Neuronal stem cell (in vitro differentiated cells): ENCODE measurements at regions not wholly inside any gene's neighbourhood (a gene's known extent, or its start where the extent isn't known, plus 50 kb on each side); places are given as distances from the start of the nearest gene placed in this dataset.

Experiments
- DNase-seq: peaks from one replicate; pipeline ENCODE4 v3.0.0-alpha.2; 2013; ENCODE audit warnings: low spot score
- H2AFZ ChIP-seq: one replicate; pipeline ENCODE4 v1.6.1; 2013; ENCODE audit warnings: mild to moderate bottlenecking, low read length, inconsistent platforms
- H2AK5ac ChIP-seq: 2 replicates; pipeline ENCODE4 v1.6.1; 2013; ENCODE audit warnings: low read depth, mild to moderate bottlenecking, inconsistent platforms, low read length, moderate library complexity, mixed read lengths
- H2BK120ac ChIP-seq: 2 replicates; pipeline ENCODE4 v1.6.1; 2013; ENCODE audit warnings: low read depth, mild to moderate bottlenecking, inconsistent platforms, low read length, moderate library complexity, mixed read lengths
- H2BK12ac ChIP-seq: one replicate; pipeline ENCODE4 v1.6.1; 2013; ENCODE audit warnings: low read length, inconsistent platforms
- H2BK15ac ChIP-seq: 2 replicates; pipeline ENCODE4 v1.6.1; 2013; ENCODE audit warnings: mild to moderate bottlenecking, low read length, inconsistent platforms, mixed read lengths
- H2BK5ac ChIP-seq: one replicate; pipeline ENCODE4 v1.6.1; 2013; ENCODE audit warnings: inconsistent platforms, mild to moderate bottlenecking, low read length, moderate library complexity
- H3K14ac ChIP-seq: one replicate; pipeline ENCODE4 v1.6.1; 2013; ENCODE audit warnings: low read length, inconsistent platforms
- H3K18ac ChIP-seq: 2 replicates; pipeline ENCODE4 v1.6.1; 2013; ENCODE audit warnings: low read length, inconsistent platforms
- H3K23ac ChIP-seq: 2 replicates; pipeline ENCODE4 v1.6.1; 2013; ENCODE audit warnings: low read depth, mild to moderate bottlenecking, mixed read lengths, low read length, inconsistent platforms; ENCODE audit not compliant: poor library complexity
- H3K27ac ChIP-seq: replicated peaks from 3 replicates; pipeline ENCODE4 v1.5.1; 2013; ENCODE audit warnings: low read length, inconsistent platforms
- H3K27me3 ChIP-seq, 3 experiments: 2 replicates each; pipeline ENCODE4 v1.6.1; 2013; ENCODE audit warnings: low read length in 3 of 3, mild to moderate bottlenecking in 2 of 3, inconsistent platforms in 1 of 3, low read depth in 1 of 3, mixed read lengths in 1 of 3, moderate library complexity in 1 of 3; ENCODE audit not compliant: control insufficient read depth in 3 of 3, insufficient read depth in 3 of 3
- H3K36me3 ChIP-seq, 2 donors: replicated peaks in 1 of 2; 2 replicates each; pipeline ENCODE4 v1.6.1; 2013; ENCODE audit warnings: low read length in 2 of 2; ENCODE audit not compliant: control insufficient read depth in 2 of 2, insufficient read depth in 2 of 2
- H3K4ac ChIP-seq: 2 replicates; pipeline ENCODE4 v1.6.1; 2013; ENCODE audit warnings: inconsistent platforms, mild to moderate bottlenecking, low read length, moderate library complexity
- H3K4me1 ChIP-seq, 2 donors: 1 replicate in 1 of 2; 2 replicates in 1 of 2; pipeline ENCODE4 v1.6.1; 2013; ENCODE audit warnings: low read length in 2 of 2, low read depth in 1 of 2; ENCODE audit not compliant: control insufficient read depth in 2 of 2, insufficient read depth in 1 of 2
- H3K4me2 ChIP-seq: one replicate; pipeline ENCODE4 v1.6.1; 2013; ENCODE audit warnings: mild to moderate bottlenecking, low read length, inconsistent platforms; ENCODE audit not compliant: insufficient read depth, poor library complexity, severe bottlenecking
- H3K4me3 ChIP-seq, 2 donors: 2 replicates each; pipeline ENCODE4 v1.5.1; 2013; ENCODE audit warnings: low read length in 2 of 2, mild to moderate bottlenecking in 2 of 2, inconsistent platforms in 1 of 2, moderate library complexity in 1 of 2
- H3K79me1 ChIP-seq: one replicate; pipeline ENCODE4 v1.6.1; 2013; ENCODE audit warnings: low read depth, mild to moderate bottlenecking, inconsistent platforms, low read length, moderate library complexity
- H3K9ac ChIP-seq: one replicate; pipeline ENCODE4 v1.6.1; 2013; ENCODE audit warnings: mild to moderate bottlenecking, low read depth, low read length, inconsistent platforms; ENCODE audit not compliant: poor library complexity
- H3K9me3 ChIP-seq, 2 donors: replicated peaks in 1 of 2; 2 replicates each; pipeline versions ENCODE3 to v1.6.1; 2013; ENCODE audit warnings: low read length in 2 of 2, mild to moderate bottlenecking in 2 of 2, inconsistent platforms in 1 of 2, low read depth in 1 of 2, mixed read lengths in 1 of 2, moderate library complexity in 1 of 2; ENCODE audit not compliant: control insufficient read depth in 2 of 2, insufficient read depth in 1 of 2
- H4K8ac ChIP-seq: one replicate; pipeline ENCODE4 v1.6.1; 2013; ENCODE audit warnings: low read depth, mild to moderate bottlenecking, inconsistent platforms, low read length, moderate library complexity
- H4K91ac ChIP-seq: one replicate; pipeline ENCODE4 v1.6.1; 2013; ENCODE audit warnings: low read length, low read depth, mild to moderate bottlenecking, inconsistent platforms; ENCODE audit not compliant: poor library complexity
- WGBS, 2 donors: extraction: QIAGEN DNeasy Blood & Tissue Kit; methylation state at CpG; one replicate each; pipeline ENCODE4 v1.1.7; 2013; ENCODE audit warnings: missing lambda C conversion rate in 2 of 2, mixed read lengths in 1 of 2; ENCODE audit not compliant: insufficient read length in 2 of 2, insufficient replicate concordance in 1 of 2; ENCODE audit errors: extremely low coverage in 2 of 2; 5-methylcytosine and 5-hydroxymethylcytosine counted together

GRCh38 chr5:163303718-163304117, 133.7 kb upstream of the CCNG1 start:
- H3K27me3 ChIP-seq = no peaks in the 10 kb centered on the region
- H4K91ac ChIP-seq = no peak overlapping the region
- no peak overlapping the region for H3K27ac ChIP-seq
- no peak overlapping the region for H3K18ac ChIP-seq
- no peak overlapping the region for H2BK120ac ChIP-seq
- H2AK5ac ChIP-seq = no peak overlapping the region
- H3K79me1 ChIP-seq = no peaks in the 10 kb centered on the region
- no peak overlapping the region for H3K4ac ChIP-seq
- H4K8ac ChIP-seq = no peak overlapping the region
- no peak for DNase-seq
- H3K4me1 ChIP-seq = no peaks in the 10 kb centered on the region
- H3K4me2 ChIP-seq = no peak overlapping the region
- no peak overlapping the region for H2BK15ac ChIP-seq
- H2BK12ac ChIP-seq = no peak overlapping the region
- no peaks in the 10 kb centered on the region for H3K36me3 ChIP-seq
- no peak overlapping the region for H3K23ac ChIP-seq
- no CpG with 5 or more reads among the region's 9 CpGs for WGBS, 2 donors
- no peak overlapping the region for H2AFZ ChIP-seq
- H3K4me3 ChIP-seq = no peak overlapping the region
- no peak overlapping the region for H3K9ac ChIP-seq
- no peak overlapping the region for H2BK5ac ChIP-seq
- no peak overlapping the region for H3K14ac ChIP-seq
- H3K9me3 ChIP-seq = no peaks in the 10 kb centered on the region

DNA sequence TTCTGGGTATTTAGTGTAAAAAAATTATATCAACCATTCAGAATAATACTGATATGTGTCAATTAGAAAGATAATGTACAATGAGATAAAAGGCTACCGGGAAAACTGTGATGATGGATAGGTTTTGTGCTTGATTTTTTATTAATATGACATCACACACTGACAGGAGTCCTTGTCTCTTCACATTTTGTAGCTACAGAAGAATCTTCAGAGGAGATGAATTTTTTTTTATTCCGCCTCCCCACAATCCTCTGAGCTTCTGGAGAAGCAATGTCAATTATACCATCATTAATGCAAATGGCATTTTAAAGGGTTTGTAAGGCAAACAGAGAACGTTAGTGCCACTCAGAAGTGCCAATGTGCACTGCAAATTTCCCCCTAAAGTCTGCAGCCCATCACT, 131.7 kb upstream of the CCNG1 start:
- H3K27ac ChIP-seq = no peak overlapping the region
- no peak overlapping the region for H3K14ac ChIP-seq
- no peaks in the 10 kb centered on the region for H3K4me1 ChIP-seq
- no peaks in the 10 kb centered on the region for H3K9me3 ChIP-seq
- H2AFZ ChIP-seq = no peak overlapping the region
- no peak overlapping the region for H3K23ac ChIP-seq
- H3K4me2 ChIP-seq = no peak overlapping the region
- H3K4me3 ChIP-seq = no peak overlapping the region
- H3K27me3 ChIP-seq = no peaks in the 10 kb centered on the region
- H4K91ac ChIP-seq = no peak overlapping the region
- DNase-seq = no peak
- no peak overlapping the region for H2BK12ac ChIP-seq
- no peaks in the 10 kb centered on the region for H3K36me3 ChIP-seq
- no peak overlapping the region for H2AK5ac ChIP-seq
- H4K8ac ChIP-seq = no peak overlapping the region
- H3K18ac ChIP-seq = no peak overlapping the region
- H2BK120ac ChIP-seq = no peak overlapping the region
- no peak overlapping the region for H3K9ac ChIP-seq
- H3K79me1 ChIP-seq = no peaks in the 10 kb centered on the region
- WGBS, 2 donors = no CpG with 5 or more reads among the region's 3 CpGs
- H2BK5ac ChIP-seq = no peak overlapping the region
- no peak overlapping the region for H3K4ac ChIP-seq
- no peak overlapping the region for H2BK15ac ChIP-seq

GRCh38 chr5:163306421-163306820, 131.0 kb upstream of the CCNG1 start:
- Histone ChIP-seq H3K4me3 (no peak overlapping the region), H3K18ac (no peak overlapping the region), H3K9me3 (no peaks in the 10 kb centered on the region), H3K36me3 (no peaks in the 10 kb centered on the region), H2BK12ac (no peak overlapping the region), H4K91ac (no peak overlapping the region), H3K4me1 (no peaks in the 10 kb centered on the region), H3K14ac (no peak overlapping the region), H3K79me1 (no peaks in the 10 kb centered on the region), H3K23ac (no peak overlapping the region), H4K8ac (no peak overlapping the region), H2AK5ac (no peak overlapping the region), H2BK5ac (no peak overlapping the region), H3K4ac (no peak overlapping the region), H2AFZ (no peak overlapping the region), H2BK120ac (no peak overlapping the region), H2BK15ac (no peak overlapping the region), H3K27me3 (no peaks in the 10 kb centered on the region), H3K27ac (no peak overlapping the region), H3K9ac (no peak overlapping the region), H3K4me2 (no peak overlapping the region)
- no CpG with 5 or more reads among the region's 2 CpGs for WGBS, 2 donors
- DNase-seq = no peak

- H3K18ac ChIP-seq = no peak overlapping the region
- DNase-seq = no peak
These were observed 127.5 kb upstream of the CCNG1 start for GRCh38 chr5:163309914-163310313.

More at GRCh38 chr5:163309914-163310313, 127.5 kb upstream of the CCNG1 start:
- H2AFZ ChIP-seq = no peak overlapping the region
- no peaks in the 10 kb centered on the region for H3K36me3 ChIP-seq
- no peak overlapping the region for H4K91ac ChIP-seq
- H2BK12ac ChIP-seq = no peak overlapping the region
- H3K4me3 ChIP-seq = no peak overlapping the region
- no peak overlapping the region for H2BK15ac ChIP-seq
- H2BK5ac ChIP-seq = no peak overlapping the region
- H3K4ac ChIP-seq = no peak overlapping the region
- H3K23ac ChIP-seq = no peak overlapping the region
- no peak overlapping the region for H3K14ac ChIP-seq
- no peaks in the 10 kb centered on the region for H3K79me1 ChIP-seq
- no peaks in the 10 kb centered on the region for H3K27me3 ChIP-seq
- WGBS, 2 donors = no CpG with 5 or more reads among the region's 2 CpGs
- no peaks in the 10 kb centered on the region for H3K4me1 ChIP-seq
- no peak overlapping the region for H4K8ac ChIP-seq
- H3K9me3 ChIP-seq = no peaks in the 10 kb centered on the region
- no peak overlapping the region for H3K27ac ChIP-seq
- H2AK5ac ChIP-seq = no peak overlapping the region
- no peak overlapping the region for H2BK120ac ChIP-seq
- H3K9ac ChIP-seq = no peak overlapping the region
- H3K4me2 ChIP-seq = no peak overlapping the region
